ENCODE measurements at regions not wholly inside any gene's neighbourhood (a gene's known extent, or its start where the extent isn't known, plus 50 kb on each side); places are given as distances from the start of the nearest gene placed in this dataset.

GRCh38 chr2:225113371-225114015 lies 71.2 kb upstream of the DOCK10 start:
- H3K4me3 ChIP-seq (replicated peaks; ENCODE audit: insufficient read depth, low read length) = no peak overlapping the region
- H3K27me3 ChIP-seq (ENCODE audit: insufficient read depth, poor library complexity, severe bottlenecking) = no peaks in the 10 kb centered on the region
- DNase-seq (ENCODE audit: low read depth in 1 of 2, low spot score in 1 of 2) = no peak
- H3K27ac ChIP-seq (replicated peaks) = no peak overlapping the region
- TF ChIP-seq REST (IDR thresholded peaks at IDR 0.05; ENCODE audit: insufficient replicate concordance, low read depth) (no peak), CTCF (IDR thresholded peaks at IDR 0.05; ENCODE audit: insufficient read depth, low read length) (no peak), SPI1 (IDR thresholded peaks at IDR 0.05; ENCODE audit: borderline replicate concordance, low read depth) (no peak), POLR2AphosphoS5 (IDR thresholded peaks at IDR 0.05; ENCODE audit: low read depth) (no peak), GABPA (IDR thresholded peaks at IDR 0.05; ENCODE audit: low read depth) (no peak)

DNA sequence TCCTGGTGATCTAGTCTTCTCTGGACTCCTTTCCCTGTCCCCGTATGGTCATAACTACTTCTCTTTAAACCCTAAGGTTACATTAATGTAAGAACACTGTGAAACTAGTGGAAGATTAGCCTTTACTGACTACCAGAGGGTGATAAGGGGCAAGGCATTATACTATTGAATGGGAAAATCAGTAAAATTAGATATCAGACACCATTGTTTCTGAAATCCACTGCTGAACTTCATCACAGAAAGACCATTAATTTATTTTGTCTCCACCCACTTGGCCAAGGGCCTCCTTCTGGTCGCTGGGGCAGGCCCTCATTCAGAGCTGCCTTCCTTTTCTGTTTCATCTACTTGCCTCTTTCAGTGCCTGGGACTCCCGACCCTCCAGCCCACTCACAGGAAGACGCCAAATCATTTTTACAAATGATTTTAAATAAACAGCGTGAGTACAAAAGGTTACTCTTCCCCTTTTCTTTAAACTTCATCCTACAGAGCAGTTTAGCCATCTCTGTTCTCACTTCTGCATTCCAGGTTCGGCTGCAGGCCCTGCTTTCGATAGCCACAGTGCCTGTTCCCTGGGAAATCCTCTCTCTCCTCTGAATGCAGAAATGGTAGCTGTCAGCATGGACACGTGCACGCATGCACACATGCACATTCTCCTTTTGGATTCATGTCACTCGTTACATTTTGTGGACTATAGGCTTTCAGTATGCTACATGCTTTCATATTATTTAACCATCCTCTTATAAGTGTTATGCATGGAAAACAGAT lies 70.3 kb upstream of the DOCK10 start:
- peak in 1 of 2 experiments; percentile 12 for DNase-seq (ENCODE audit: low read depth in 1 of 2, low spot score in 1 of 2)
- H3K27ac ChIP-seq (replicated peaks) = no peak overlapping the region
- H3K27me3 ChIP-seq (ENCODE audit: insufficient read depth, poor library complexity, severe bottlenecking) = no peaks in the 10 kb centered on the region
- TF ChIP-seq REST (IDR thresholded peaks at IDR 0.05; ENCODE audit: insufficient replicate concordance, low read depth) (no peak), GABPA (IDR thresholded peaks at IDR 0.05; ENCODE audit: low read depth) (no peak), SPI1 (IDR thresholded peaks at IDR 0.05; ENCODE audit: borderline replicate concordance, low read depth) (peak; percentile 81), POLR2AphosphoS5 (IDR thresholded peaks at IDR 0.05; ENCODE audit: low read depth) (no peak), CTCF (IDR thresholded peaks at IDR 0.05; ENCODE audit: insufficient read depth, low read length) (no peak)
- H3K4me3 ChIP-seq (replicated peaks; ENCODE audit: insufficient read depth, low read length) = no peak overlapping the region

- no peak for DNase-seq (ENCODE audit: low read depth in 1 of 2, low spot score in 1 of 2)
- H3K27ac ChIP-seq (replicated peaks) = no peak overlapping the region
- H3K27me3 ChIP-seq (ENCODE audit: insufficient read depth, poor library complexity, severe bottlenecking) = no peaks in the 10 kb centered on the region
- no peak overlapping the region for H3K4me3 ChIP-seq (replicated peaks; ENCODE audit: insufficient read depth, low read length)
- no peak for TF ChIP-seq GABPA (IDR thresholded peaks at IDR 0.05; ENCODE audit: low read depth)
- no peak for TF ChIP-seq CTCF (IDR thresholded peaks at IDR 0.05; ENCODE audit: insufficient read depth, low read length)
- no peak for TF ChIP-seq POLR2AphosphoS5 (IDR thresholded peaks at IDR 0.05; ENCODE audit: low read depth)
- TF ChIP-seq SPI1 (IDR thresholded peaks at IDR 0.05; ENCODE audit: borderline replicate concordance, low read depth) = no peak
- TF ChIP-seq REST (IDR thresholded peaks at IDR 0.05; ENCODE audit: insufficient replicate concordance, low read depth) = no peak
These were observed 66.5 kb upstream of the DOCK10 start for GRCh38 chr2:225108805-225109204.
